ENCODE measurements at regions not wholly inside any gene's neighbourhood (a gene's known extent, or its start where the extent isn't known, plus 50 kb on each side); places are given as distances from the start of the nearest gene placed in this dataset.

- peaks cover 0 to 18% (median 5%) of the 10 kb centered on the region in 4 donors for H3K4me1 ChIP-seq
- in situ Hi-C loops (cut with MboI; ENCODE audit: low pct_ligation_motif_present in 1 of 4, low pct_unique_long_range_greater_than_20kb in 1 of 4, low sequenced_read_pairs in 3 of 4) (no loop called here), intact Hi-C loops (cut with DNase I; ENCODE audit: low total_unique reads) (no loop called here)
- H3K9me3 ChIP-seq = no peaks in the 10 kb centered on the region
- TF ChIP-seq CTCF (IDR thresholded peaks at IDR 0.05) (no peak), POLR2AphosphoS5 (IDR thresholded peaks at IDR 0.05) (no peak), POLR2A (IDR thresholded peaks at IDR 0.05) (no peak), EP300 (IDR thresholded peaks at IDR 0.05; ENCODE audit: low read depth) (no peak)
- no peaks in the 10 kb centered on the region for H3K27me3 ChIP-seq
- H3K36me3 ChIP-seq = no peaks in the 10 kb centered on the region
- H3K27ac ChIP-seq = no peak overlapping the region
- DNase-seq = no peak
- H3K4me3 ChIP-seq = no peak overlapping the region
- WGBS, 2 donors (ENCODE audit: low coverage in 1 of 2) = 71 to 81% methylated on average over 6 of the region's 6 CpGs
Observed at GRCh38 chr4:98786866-98787265, 128.5 kb upstream of the TSPAN5 start.

- peak overlapping the region; percentile 64 to 74 (median 67) for H3K27ac ChIP-seq
- 10 to 64% methylated on average over 2 to 4 of the region's 4 CpGs for WGBS, 2 donors (ENCODE audit: low coverage in 1 of 2)
- H3K9me3 ChIP-seq = no peaks in the 10 kb centered on the region
- no peak for DNase-seq
- H3K4me1 ChIP-seq = peaks cover 0 to 18% (median 5%) of the 10 kb centered on the region in 4 donors
- TF ChIP-seq POLR2A (IDR thresholded peaks at IDR 0.05) = no peak
- TF ChIP-seq POLR2AphosphoS5 (IDR thresholded peaks at IDR 0.05) = peak in 1 of 3 donors; percentile 30
- no peak for TF ChIP-seq EP300 (IDR thresholded peaks at IDR 0.05; ENCODE audit: low read depth)
- H3K27me3 ChIP-seq = no peaks in the 10 kb centered on the region
- H3K36me3 ChIP-seq = no peaks in the 10 kb centered on the region
- no peak overlapping the region for H3K4me3 ChIP-seq
- intact Hi-C loops (cut with DNase I; ENCODE audit: low total_unique reads) = no loop called here
- in situ Hi-C loops (cut with MboI; ENCODE audit: low pct_ligation_motif_present in 1 of 4, low pct_unique_long_range_greater_than_20kb in 1 of 4, low sequenced_read_pairs in 3 of 4) = no loop called here
Observed at GRCh38 chr4:98784947-98785706, 126.7 kb upstream of the TSPAN5 start.

GRCh38 chr4:98781641-98782357 is 123.4 kb upstream of the TSPAN5 start:
- 77 to 82% methylated on average over 5 of the region's 5 CpGs for WGBS, 2 donors (ENCODE audit: low coverage in 1 of 2)
- no peaks in the 10 kb centered on the region for H3K9me3 ChIP-seq
- no peak overlapping the region for H3K4me3 ChIP-seq
- TF ChIP-seq POLR2AphosphoS5 (IDR thresholded peaks at IDR 0.05) = no peak
- no peak for TF ChIP-seq CTCF (IDR thresholded peaks at IDR 0.05)
- TF ChIP-seq POLR2A (IDR thresholded peaks at IDR 0.05) = no peak
- no peak for TF ChIP-seq EP300 (IDR thresholded peaks at IDR 0.05; ENCODE audit: low read depth)
- H3K27ac ChIP-seq = no peak overlapping the region
- intact Hi-C loops (cut with DNase I; ENCODE audit: low total_unique reads) = no loop called here
- in situ Hi-C loops (cut with MboI; ENCODE audit: low pct_ligation_motif_present in 1 of 4, low pct_unique_long_range_greater_than_20kb in 1 of 4, low sequenced_read_pairs in 3 of 4) = no loop called here
- no peaks in the 10 kb centered on the region for H3K36me3 ChIP-seq
- no peak for DNase-seq
- no peaks in the 10 kb centered on the region for H3K27me3 ChIP-seq
- peaks cover 3 to 26% (median 15%) of the 10 kb centered on the region in 4 donors for H3K4me1 ChIP-seq

- intact Hi-C loops (cut with DNase I; ENCODE audit: low total_unique reads) = no loop called here
- in situ Hi-C loops (cut with MboI; ENCODE audit: low pct_ligation_motif_present in 1 of 4, low pct_unique_long_range_greater_than_20kb in 1 of 4, low sequenced_read_pairs in 3 of 4) = no loop called here
- Histone ChIP-seq H3K9me3 (no peaks in the 10 kb centered on the region), H3K4me1 (peaks cover 3 to 23% (median 15%) of the 10 kb centered on the region in 4 donors), H3K4me3 (no peak overlapping the region), H3K27ac (no peak overlapping the region), H3K36me3 (no peaks in the 10 kb centered on the region), H3K27me3 (no peaks in the 10 kb centered on the region)
- TF ChIP-seq POLR2A (IDR thresholded peaks at IDR 0.05) (no peak), CTCF (IDR thresholded peaks at IDR 0.05) (no peak), POLR2AphosphoS5 (IDR thresholded peaks at IDR 0.05) (no peak), EP300 (IDR thresholded peaks at IDR 0.05; ENCODE audit: low read depth) (no peak)
- 68 to 96% methylated on average over 3 of the region's 3 CpGs for WGBS, 2 donors (ENCODE audit: low coverage in 1 of 2)
- DNase-seq = no peak
Observed at GRCh38 chr4:98780926-98781325, 122.5 kb upstream of the TSPAN5 start.

Data from transverse colon (tissue), 4 donors.